ENCODE measurements at regions not wholly inside any gene's neighbourhood (a gene's known extent, or its start where the extent isn't known, plus 50 kb on each side); places are given as distances from the start of the nearest gene placed in this dataset.

DNA sequence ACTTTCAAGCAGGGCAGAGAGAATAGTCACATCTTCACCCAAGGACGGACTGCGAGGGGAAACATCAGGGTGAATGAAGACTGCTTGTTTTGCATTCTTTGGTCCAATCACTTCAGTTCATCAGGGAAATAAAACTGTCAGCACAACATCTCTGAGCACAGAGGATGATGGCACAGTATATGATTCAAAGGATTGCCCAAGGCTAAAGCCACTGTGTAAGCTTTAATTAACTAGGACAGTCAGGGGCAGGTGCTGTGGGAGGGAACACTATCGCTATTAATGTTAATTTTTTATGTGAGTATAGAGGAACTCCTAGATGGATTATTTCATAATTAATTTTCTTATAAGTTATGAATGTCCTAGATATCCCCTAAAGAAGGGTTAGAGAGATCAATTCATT is 112.1 kb downstream of the BASP1 start:
- TF ChIP-seq, protein P1, sequence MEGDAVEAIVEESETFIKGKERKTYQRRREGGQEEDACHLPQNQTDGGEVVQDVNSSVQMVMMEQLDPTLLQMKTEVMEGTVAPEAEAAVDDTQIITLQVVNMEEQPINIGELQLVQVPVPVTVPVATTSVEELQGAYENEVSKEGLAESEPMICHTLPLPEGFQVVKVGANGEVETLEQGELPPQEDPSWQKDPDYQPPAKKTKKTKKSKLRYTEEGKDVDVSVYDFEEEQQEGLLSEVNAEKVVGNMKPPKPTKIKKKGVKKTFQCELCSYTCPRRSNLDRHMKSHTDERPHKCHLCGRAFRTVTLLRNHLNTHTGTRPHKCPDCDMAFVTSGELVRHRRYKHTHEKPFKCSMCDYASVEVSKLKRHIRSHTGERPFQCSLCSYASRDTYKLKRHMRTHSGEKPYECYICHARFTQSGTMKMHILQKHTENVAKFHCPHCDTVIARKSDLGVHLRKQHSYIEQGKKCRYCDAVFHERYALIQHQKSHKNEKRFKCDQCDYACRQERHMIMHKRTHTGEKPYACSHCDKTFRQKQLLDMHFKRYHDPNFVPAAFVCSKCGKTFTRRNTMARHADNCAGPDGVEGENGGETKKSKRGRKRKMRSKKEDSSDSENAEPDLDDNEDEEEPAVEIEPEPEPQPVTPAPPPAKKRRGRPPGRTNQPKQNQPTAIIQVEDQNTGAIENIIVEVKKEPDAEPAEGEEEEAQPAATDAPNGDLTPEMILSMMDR (conservative IDR thresholded peaks at IDR 0.05; ENCODE audit: low read length) = no peak
- no peak for TF ChIP-seq EZH2phosphoT487 (IDR thresholded peaks at IDR 0.05; ENCODE audit: borderline replicate concordance, low read depth, low read length)
